T-helper 2 cell (primary cell): ENCODE measurements at regions not wholly inside any gene's neighbourhood (a gene's known extent, or its start where the extent isn't known, plus 50 kb on each side); places are given as distances from the start of the nearest gene placed in this dataset.

ENCODE experiments used
- DNase-seq, 5 experiments: peaks; one replicate each; pipeline versions ENCODE4 v3.0.0 to v3.0.0-alpha.2; 2012 to 2022

- no peak for DNase-seq
These were observed 154.2 kb downstream of the PTGER3 start for GRCh38 chr1:70893381-70893780.

- no peak for DNase-seq
These were observed 152.1 kb downstream of the PTGER3 start for GRCh38 chr1:70895531-70895930.

GRCh38 chr1:70896224-70896623, 151.4 kb downstream of the PTGER3 start:
- no peak for DNase-seq

- DNase-seq: no peak
These were observed 150.3 kb downstream of the PTGER3 start for GRCh38 chr1:70897273-70897672.

GRCh38 chr1:70899735-70900134, 147.9 kb downstream of the PTGER3 start:
- DNase-seq: no peak

- DNase-seq: no peak
These were observed 145.4 kb downstream of the PTGER3 start for GRCh38 chr1:70902211-70902610.

- DNase-seq: no peak
These were observed 140.8 kb downstream of the PTGER3 start for GRCh38 chr1:70906800-70907199.

GRCh38 chr1:70907563-70908310, 139.9 kb downstream of the PTGER3 start:
- DNase-seq: no peak

- peak in 1 of 5 experiments; percentile 31 for DNase-seq
These were observed 138.3 kb downstream of the PTGER3 start for GRCh38 chr1:70909262-70909822.

GRCh38 chr1:70910013-70910412, 137.6 kb downstream of the PTGER3 start:
- DNase-seq: peak in 1 of 5 experiments; percentile 60

GRCh38 chr1:70911861-70912260, 135.8 kb downstream of the PTGER3 start:
- DNase-seq: no peak

- DNase-seq: no peak
These were observed 133.4 kb downstream of the PTGER3 start for GRCh38 chr1:70914224-70914623.

- no peak for DNase-seq
These were observed 132.2 kb downstream of the PTGER3 start for GRCh38 chr1:70915258-70916033.

GRCh38 chr1:70916034-70916427, 131.6 kb downstream of the PTGER3 start:
- DNase-seq: no peak

GRCh38 chr1:70919706-70920323, 127.8 kb downstream of the PTGER3 start:
- DNase-seq: no peak
